ENCODE measurements at regions not wholly inside any gene's neighbourhood (a gene's known extent, or its start where the extent isn't known, plus 50 kb on each side); places are given as distances from the start of the nearest gene placed in this dataset.
"Not testable (repeated sequence)": the region's sequence is repeated elsewhere in the genome, so short reads cannot be mapped to it uniquely, and the experiment has no call there.

DNA sequence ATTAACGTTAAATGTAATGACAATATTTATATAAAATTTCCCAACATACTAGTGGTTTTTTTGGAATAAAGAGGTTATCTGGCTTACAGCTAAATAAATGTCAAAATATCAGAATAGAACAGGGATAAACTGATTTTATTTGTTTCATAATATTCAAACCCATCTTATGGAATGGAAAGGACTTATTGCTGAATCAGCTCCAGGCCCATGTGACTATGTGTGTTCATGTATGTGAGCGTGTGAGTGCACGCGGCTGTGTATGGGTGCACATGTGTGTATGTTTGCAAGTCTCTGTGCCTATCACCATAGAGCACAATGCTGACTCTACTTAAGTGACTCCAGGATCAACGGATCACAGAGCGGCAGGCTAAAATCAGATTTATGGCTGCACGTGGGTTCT is 392.3 kb upstream of the GRM7 start:
- TF ChIP-seq, protein P1, sequence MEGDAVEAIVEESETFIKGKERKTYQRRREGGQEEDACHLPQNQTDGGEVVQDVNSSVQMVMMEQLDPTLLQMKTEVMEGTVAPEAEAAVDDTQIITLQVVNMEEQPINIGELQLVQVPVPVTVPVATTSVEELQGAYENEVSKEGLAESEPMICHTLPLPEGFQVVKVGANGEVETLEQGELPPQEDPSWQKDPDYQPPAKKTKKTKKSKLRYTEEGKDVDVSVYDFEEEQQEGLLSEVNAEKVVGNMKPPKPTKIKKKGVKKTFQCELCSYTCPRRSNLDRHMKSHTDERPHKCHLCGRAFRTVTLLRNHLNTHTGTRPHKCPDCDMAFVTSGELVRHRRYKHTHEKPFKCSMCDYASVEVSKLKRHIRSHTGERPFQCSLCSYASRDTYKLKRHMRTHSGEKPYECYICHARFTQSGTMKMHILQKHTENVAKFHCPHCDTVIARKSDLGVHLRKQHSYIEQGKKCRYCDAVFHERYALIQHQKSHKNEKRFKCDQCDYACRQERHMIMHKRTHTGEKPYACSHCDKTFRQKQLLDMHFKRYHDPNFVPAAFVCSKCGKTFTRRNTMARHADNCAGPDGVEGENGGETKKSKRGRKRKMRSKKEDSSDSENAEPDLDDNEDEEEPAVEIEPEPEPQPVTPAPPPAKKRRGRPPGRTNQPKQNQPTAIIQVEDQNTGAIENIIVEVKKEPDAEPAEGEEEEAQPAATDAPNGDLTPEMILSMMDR (conservative IDR thresholded peaks at IDR 0.05; ENCODE audit: low read length) = no peak
- no peak for DNase-seq (ENCODE audit: low read depth)
- H3K4me3 ChIP-seq (ENCODE audit: low read length) = no peak overlapping the region

DNA sequence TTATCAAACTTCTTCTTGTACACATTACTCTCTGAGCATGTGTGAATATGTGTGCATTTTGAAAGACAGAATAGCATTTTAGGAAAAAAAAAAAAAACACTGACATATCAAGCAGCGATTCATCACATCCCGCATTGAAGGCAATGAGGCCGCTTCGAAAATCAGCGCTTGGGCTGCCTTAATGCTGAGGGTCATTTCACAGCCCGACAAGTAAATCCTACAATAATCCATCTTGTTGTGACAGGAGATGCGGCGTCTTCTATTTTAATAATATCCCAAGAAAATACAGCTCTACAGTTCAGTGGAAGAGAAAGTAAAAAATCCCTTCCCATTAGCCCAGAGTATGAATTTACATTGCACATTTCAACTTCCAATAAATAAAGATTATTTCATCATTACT is 389.2 kb upstream of the GRM7 start:
- TF ChIP-seq, protein P1 (conservative IDR thresholded peaks at IDR 0.05; ENCODE audit: low read length) = no peak
- H3K4me3 ChIP-seq (ENCODE audit: low read length) = no peak overlapping the region
- no peak for DNase-seq (ENCODE audit: low read depth)

DNA sequence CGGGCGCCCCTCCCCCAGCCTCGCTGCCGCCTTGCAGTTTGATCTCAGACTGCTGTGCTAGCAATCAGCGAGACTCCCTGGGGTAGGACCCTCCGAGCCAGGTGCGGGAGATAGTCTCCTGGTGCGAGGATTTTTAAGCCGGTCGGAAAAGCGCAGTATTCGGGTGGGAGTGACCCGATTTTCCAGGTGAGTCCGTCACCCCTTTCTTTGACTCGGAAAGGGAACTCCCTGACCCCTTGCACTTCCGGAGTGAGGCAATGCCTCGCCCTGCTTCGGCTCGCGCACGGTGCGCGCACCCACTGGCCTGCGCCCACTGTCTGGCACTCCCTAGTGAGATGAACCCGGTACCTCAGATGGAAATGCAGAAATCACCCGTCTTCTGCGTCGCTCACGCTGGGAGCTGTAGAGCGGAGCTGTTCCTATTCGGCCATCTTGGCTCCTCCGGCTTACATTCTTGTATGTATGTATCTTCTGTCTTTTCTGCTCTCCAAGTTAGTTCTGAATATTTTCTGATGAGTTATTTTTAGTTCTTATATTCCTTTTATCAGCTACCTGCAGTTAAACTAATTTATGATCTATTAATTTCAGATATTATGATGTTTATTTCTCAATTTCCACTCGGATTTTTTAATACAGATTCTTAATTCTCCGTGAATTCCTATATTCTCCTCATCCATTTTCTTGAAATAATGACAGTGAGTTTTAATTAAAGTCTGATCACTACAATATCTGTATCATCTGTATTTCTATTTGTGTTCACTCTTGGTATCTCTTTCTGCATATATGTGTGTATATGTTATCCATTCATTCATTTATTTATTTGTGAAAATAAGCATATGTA is 370.2 kb upstream of the GRM7 start:
- H3K4me3 ChIP-seq (ENCODE audit: low read length); DNase-seq (ENCODE audit: low read depth): not testable (repeated sequence)

DNA sequence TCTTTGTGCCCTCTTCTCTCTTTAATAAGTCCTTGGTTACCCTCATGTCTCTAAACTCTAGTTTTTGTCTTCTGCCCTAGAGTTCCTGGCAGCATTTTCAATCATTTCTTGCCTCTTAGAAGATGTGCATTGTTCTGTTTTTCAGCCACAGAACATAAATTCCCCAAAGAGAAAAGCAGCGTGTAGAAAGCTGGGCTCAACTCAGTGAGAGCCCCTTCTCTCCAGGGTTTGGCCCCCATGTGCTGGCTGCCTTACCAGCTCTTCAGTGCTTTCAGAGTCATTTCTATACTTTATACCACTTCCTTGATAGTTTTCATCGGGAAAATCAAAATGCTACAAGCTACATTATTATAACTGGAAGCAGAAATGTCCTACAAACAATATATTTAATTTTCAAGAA is 369.1 kb upstream of the GRM7 start:
- TF ChIP-seq, protein P1 (conservative IDR thresholded peaks at IDR 0.05; ENCODE audit: low read length) = no peak
- H3K4me3 ChIP-seq (ENCODE audit: low read length) = no peak overlapping the region
- no peak for DNase-seq (ENCODE audit: low read depth)

DNA sequence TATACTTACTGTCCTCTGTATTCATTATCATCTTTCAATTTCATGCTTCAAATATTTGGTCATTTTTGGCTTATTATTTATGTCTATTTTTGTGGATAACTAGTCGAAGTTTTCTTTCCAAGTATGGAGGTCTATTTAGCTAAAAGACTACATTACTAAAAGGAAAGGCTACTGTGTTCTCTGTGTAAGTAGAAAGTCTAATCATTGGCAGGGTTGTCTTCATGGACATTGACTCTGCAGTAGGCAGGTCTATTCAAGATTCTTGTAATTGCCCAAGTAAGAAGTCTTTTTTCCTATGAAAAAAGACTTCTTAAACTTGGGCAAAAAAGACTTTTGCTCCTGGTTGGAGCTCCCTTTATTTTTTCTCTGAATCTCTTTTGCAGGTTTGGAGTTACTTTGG is 368.6 kb upstream of the GRM7 start:
- TF ChIP-seq, protein P1 (conservative IDR thresholded peaks at IDR 0.05; ENCODE audit: low read length) = no peak
- DNase-seq (ENCODE audit: low read depth) = no peak
- H3K4me3 ChIP-seq (ENCODE audit: low read length) = no peak overlapping the region

DNA sequence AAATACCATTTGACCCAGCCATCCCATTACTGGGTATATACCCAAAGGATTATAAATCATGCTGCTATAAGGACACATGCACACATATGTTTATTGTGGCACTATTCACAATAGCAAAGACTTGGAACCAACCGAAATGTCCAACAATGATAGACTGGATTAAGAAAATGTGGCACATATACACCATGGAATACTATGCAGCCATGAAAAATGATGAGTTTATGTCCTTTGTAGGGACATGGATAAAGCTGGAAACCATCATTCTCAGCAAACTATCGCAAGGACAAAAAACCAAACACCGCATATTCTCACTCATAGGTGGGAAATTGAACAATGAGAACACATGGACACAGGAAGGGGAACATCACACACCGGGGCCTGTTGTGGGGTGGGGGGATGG is 362.0 kb upstream of the GRM7 start:
- not testable (repeated sequence) for DNase-seq (ENCODE audit: low read depth); H3K4me3 ChIP-seq (ENCODE audit: low read length)

DNA sequence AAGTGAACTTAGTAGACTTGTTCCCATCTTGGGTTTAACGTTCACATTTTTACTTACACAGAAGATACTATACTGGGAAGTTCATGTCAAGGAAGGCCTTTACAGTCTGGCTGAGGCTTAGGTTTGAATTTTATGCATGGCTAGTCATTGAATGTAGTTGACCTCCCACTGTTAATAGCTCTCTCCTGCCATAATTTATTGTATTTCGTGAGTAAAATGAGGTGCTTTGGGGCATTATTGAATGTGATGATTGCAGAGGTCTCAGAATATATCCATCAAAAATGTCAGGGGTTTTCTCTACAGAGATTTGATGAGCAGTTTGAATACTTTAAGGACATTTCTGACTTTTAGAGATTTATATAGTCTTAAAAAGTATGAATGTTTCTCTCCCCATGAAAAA is 356.6 kb upstream of the GRM7 start:
- TF ChIP-seq, protein P1 (conservative IDR thresholded peaks at IDR 0.05; ENCODE audit: low read length) = no peak
- DNase-seq (ENCODE audit: low read depth) = no peak
- H3K4me3 ChIP-seq (ENCODE audit: low read length) = no peak overlapping the region

DNA sequence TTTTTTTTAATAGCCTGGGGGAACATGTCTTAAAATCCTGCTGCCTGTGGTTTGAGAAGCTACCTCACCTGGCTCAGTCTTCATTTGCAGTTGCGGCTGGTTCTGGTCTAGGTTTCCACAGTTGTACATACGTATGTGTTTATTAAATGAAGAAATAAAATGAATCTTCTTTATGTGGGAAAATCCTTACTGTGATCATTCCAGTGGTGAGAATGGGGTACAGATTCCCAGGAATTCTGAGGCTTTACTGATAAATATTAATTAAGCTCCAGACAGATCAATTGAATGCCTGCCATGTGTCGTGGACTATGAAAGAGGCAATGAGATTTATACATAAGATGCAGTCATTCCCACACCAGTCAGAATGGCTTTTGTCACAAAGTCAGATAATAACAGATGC is 356.1 kb upstream of the GRM7 start:
- TF ChIP-seq, protein P1 (conservative IDR thresholded peaks at IDR 0.05; ENCODE audit: low read length) = no peak
- no peak overlapping the region for H3K4me3 ChIP-seq (ENCODE audit: low read length)
- no peak for DNase-seq (ENCODE audit: low read depth)

Data from AG10803 (cell line).